ENCODE measurements at regions not wholly inside any gene's neighbourhood (a gene's known extent, or its start where the extent isn't known, plus 50 kb on each side); places are given as distances from the start of the nearest gene placed in this dataset.

- TF ChIP-seq CHD1 (IDR thresholded peaks at IDR 0.05; ENCODE audit: low read depth, low read length) (no peak), POLR2A (IDR thresholded peaks at IDR 0.05; ENCODE audit: low read depth, low read length) (no peak), IRF5 (IDR thresholded peaks at IDR 0.05; ENCODE audit: borderline replicate concordance) (no peak), MTA2 (IDR thresholded peaks at IDR 0.05; ENCODE audit: low read depth) (no peak), CREB1 (IDR thresholded peaks at IDR 0.05; ENCODE audit: low read depth) (no peak), CREM (IDR thresholded peaks at IDR 0.05; ENCODE audit: low read depth) (no peak), KLF5 (IDR thresholded peaks at IDR 0.05; ENCODE audit: partially characterized antibody) (no peak), REST (IDR thresholded peaks at IDR 0.05; ENCODE audit: low read depth, low read length) (no peak), TAF1 (IDR thresholded peaks at IDR 0.05; ENCODE audit: borderline replicate concordance, low read depth, low read length) (no peak), NR2C2 (IDR thresholded peaks at IDR 0.05; ENCODE audit: borderline replicate concordance, control insufficient read depth, insufficient read length, low read depth) (no peak)
- TF ChIP-seq, protein P1, sequence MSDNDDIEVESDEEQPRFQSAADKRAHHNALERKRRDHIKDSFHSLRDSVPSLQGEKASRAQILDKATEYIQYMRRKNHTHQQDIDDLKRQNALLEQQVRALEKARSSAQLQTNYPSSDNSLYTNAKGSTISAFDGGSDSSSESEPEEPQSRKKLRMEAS (IDR thresholded peaks at IDR 0.05; ENCODE audit: low read depth, low read length): no peak
- TF ChIP-seq, protein P2, sequence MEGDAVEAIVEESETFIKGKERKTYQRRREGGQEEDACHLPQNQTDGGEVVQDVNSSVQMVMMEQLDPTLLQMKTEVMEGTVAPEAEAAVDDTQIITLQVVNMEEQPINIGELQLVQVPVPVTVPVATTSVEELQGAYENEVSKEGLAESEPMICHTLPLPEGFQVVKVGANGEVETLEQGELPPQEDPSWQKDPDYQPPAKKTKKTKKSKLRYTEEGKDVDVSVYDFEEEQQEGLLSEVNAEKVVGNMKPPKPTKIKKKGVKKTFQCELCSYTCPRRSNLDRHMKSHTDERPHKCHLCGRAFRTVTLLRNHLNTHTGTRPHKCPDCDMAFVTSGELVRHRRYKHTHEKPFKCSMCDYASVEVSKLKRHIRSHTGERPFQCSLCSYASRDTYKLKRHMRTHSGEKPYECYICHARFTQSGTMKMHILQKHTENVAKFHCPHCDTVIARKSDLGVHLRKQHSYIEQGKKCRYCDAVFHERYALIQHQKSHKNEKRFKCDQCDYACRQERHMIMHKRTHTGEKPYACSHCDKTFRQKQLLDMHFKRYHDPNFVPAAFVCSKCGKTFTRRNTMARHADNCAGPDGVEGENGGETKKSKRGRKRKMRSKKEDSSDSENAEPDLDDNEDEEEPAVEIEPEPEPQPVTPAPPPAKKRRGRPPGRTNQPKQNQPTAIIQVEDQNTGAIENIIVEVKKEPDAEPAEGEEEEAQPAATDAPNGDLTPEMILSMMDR (IDR thresholded peaks at IDR 0.05 in 2 of 3, conservative IDR thresholded peaks at IDR 0.05 in 1 of 3; ENCODE audit: control insufficient read depth in 2 of 3, extremely low read depth in 1 of 3, insufficient read depth in 1 of 3, low read depth in 3 of 3, low read length in 3 of 3): no peak
These were observed 442.9 kb downstream of the SUCLG1 start for GRCh38 chr2:84016183-84016582.
